Stimulated activated CD4-positive, alpha-beta T cell treated with anti-CD3 and anti-CD28 coated beads, Interleukin-2, amount 100 ng/mL, for 24 hours (primary cell): ENCODE measurements at regions not wholly inside any gene's neighbourhood (a gene's known extent, or its start where the extent isn't known, plus 50 kb on each side); places are given as distances from the start of the nearest gene placed in this dataset.

ENCODE experiments used
- DNase-seq, 2 donors: peaks; one replicate each; pipeline ENCODE4 v3.0.0-alpha.2; 2020

GRCh38 chr14:104404922-104405321 is 174.6 kb upstream of the C14orf180 start:
- peak in 1 of 2 donors; percentile 8 for DNase-seq

GRCh38 chr14:104405360-104406226 is 174.0 kb upstream of the C14orf180 start:
- no peak for DNase-seq

DNA sequence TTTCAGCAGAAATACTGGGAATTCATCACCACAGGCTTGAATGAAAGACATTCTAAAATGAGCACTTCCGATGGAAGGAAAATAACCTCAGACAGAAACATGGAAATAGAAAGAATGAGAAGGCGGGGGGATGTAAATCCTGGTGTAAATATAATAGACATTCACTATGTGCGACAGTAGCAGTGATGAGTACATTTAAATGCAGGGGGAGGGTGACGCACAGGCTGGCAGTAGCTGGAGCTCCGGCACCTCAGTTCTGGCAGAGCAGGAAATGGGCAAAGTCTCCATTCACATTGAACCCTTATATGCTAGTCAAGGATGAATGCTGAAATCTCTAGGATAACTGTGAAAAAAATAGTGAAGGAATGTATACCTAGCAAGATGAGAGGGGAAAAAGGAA is 172.7 kb upstream of the C14orf180 start:
- no peak for DNase-seq

DNA sequence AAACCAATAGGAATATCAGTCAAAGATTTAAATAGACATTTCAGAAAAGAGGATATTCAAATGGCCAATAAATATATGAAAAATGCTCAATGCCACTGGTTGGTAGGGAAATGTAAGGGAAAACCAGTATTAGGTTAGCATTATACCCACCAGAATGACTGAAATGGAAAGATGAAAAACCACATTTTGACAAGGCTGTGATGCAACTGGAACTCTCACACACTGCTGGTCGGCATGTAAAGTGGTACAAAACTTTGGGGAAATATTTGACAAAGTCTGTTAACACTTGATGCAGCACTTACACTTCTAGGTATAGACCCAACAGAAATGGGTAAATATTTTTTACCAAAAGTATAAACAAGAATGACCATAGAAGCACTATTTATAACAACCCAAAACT is 163.2 kb upstream of the C14orf180 start:
- no peak for DNase-seq

DNA sequence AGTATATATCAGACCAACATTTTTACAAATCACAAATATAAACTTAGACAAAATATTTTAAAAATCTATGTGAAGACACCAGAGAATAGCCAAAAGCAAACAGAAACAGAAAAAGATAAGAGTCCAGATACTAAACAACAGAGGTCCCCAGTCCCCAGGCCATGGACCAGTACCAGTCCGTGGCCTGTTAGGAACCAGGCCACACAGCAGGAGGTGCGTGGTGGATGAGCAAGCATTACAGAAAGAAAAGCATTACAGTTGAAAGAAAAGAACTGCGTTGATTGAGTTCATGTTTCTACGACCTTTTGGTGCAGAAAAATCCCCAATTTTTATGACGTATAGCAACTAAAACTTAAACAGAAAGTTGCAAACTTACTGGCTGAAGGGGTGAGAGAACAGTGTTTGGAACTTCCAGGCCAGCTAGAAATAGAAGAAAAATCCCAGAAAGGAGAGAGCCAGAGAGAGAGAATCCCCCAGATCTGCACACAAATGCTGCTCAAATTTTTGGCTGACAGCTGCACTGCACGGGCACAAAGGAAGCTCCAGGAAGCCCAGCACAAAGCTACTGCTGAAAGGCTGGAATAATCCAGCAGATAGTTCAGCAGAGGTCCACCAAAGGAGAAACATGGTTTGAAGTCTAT is 159.6 kb upstream of the C14orf180 start:
- peak in 1 of 2 donors; percentile 8 for DNase-seq

- peak in 1 of 2 donors; percentile 8 for DNase-seq
Measured at GRCh38 chr14:104420523-104420922, 159.0 kb upstream of the C14orf180 start.

GRCh38 chr14:104420990-104421389 is 158.6 kb upstream of the C14orf180 start:
- DNase-seq = peak in 1 of 2 donors; percentile 11

DNA sequence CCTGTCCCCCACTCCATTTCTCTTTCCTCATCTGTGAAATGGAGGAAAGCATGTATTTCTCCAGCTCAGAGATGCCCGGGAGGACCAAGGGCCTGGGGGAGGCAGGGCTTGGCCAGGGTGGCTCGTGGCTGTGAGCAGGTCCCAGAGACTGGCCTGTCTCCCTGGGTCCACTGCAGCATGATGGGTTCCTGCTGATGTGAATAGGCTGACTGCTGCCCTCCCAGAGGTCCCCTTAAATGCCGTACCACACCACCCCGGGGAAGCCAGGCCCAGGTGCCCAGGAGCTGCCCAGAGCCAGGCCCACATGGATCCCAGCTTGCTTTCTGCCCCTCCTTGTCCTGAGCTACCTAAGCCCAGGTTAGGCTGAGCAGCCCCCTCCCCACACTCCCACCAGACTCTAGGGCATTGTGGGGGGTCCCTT is 158.2 kb upstream of the C14orf180 start:
- peak in 1 of 2 donors; percentile 15 for DNase-seq

DNA sequence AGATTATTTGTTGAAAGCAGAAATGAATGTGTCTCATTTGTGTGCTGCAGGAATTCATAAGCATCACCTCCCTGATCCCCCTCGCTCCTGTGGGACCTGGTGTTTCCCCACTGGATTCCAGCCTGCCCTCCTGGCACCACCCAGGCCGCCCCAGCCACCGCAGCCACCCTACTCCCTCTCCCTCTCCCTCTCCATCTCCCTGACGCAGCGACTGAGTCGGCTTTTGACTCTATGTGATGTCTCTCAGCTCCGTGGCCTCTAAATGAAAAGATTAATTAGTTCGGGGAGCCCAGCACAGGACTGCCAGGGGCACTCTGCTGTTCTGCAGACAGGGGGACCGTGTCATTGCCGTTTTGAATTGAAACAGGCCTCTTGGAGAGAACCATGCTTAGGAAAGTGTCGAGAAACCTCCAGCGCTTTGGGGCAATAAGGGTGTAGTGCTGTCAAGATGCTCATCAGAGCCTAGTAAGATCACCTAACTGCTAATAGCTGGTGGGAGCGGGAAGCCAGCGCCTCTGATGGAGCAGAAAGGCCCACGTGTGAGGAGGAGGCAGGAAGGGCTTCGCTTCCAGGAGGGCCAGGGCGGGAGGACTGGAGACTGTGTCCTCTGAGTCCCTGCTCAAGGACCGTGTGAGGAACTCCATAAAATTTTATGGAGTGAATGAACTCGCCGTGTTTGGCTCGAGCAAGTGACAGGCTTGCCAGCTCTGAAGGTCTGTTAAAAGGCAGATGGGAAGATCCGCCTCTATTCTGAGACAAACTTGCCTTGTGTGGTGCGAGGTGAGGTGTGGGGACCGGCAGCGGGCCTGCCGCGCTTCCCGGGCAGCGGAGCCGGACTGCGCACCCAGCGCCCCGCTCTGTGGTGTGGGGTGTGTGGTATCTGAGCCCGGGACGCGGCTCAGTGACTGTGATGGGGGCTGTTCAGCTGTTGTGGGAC is 157.4 kb upstream of the C14orf180 start:
- DNase-seq = peak in 1 of 2 donors; percentile 14

DNA sequence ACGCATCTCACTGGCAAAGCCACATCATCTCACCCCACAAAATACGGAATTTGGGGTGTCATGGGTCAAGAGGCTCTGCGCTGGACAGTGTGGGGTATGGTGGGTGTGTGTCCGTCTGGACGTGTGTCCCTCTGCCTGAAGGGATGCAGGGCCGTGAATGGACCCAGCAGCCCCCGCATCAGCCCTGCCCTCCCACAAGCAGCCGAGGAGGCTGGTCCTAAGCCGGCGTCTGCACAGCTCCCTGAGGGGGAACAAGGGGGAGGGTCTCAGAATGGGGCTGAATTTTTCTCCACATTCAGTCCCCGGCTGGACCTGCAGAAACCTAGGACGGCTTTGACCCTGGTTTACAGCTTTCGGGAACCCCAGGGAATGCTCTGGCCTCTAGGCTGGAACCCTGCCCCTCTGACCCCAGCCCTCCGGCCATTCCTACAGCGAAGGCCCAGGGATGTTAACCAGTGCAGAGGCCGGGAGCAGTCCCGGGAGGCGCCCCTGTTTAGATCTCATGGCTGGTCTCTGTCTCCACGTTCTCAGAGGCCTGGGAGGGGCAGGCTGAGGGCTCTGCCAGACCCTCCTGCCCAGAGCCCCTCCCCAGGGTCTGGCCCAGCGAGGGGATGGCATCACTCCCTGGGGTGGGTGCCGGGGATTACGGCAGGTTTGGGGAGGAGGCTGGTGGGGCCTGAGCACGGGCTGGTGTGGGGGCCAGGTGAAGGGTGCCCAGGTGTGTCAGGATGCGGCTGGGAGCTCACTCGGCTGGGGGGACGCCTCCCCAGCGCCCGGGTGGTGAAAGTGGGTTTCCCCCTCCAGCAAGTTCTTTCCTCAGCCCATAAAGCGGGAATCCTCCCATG is 156.5 kb upstream of the C14orf180 start:
- peak in 1 of 2 donors; percentile 15 for DNase-seq

GRCh38 chr14:104423701-104424405 is 155.7 kb upstream of the C14orf180 start:
- peak in 1 of 2 donors; percentile 15 for DNase-seq

GRCh38 chr14:104424406-104425072 is 155.0 kb upstream of the C14orf180 start:
- DNase-seq = peak in 1 of 2 donors; percentile 15

GRCh38 chr14:104425171-104425681 is 154.3 kb upstream of the C14orf180 start:
- DNase-seq = peak in 1 of 2 donors; percentile 13

DNA sequence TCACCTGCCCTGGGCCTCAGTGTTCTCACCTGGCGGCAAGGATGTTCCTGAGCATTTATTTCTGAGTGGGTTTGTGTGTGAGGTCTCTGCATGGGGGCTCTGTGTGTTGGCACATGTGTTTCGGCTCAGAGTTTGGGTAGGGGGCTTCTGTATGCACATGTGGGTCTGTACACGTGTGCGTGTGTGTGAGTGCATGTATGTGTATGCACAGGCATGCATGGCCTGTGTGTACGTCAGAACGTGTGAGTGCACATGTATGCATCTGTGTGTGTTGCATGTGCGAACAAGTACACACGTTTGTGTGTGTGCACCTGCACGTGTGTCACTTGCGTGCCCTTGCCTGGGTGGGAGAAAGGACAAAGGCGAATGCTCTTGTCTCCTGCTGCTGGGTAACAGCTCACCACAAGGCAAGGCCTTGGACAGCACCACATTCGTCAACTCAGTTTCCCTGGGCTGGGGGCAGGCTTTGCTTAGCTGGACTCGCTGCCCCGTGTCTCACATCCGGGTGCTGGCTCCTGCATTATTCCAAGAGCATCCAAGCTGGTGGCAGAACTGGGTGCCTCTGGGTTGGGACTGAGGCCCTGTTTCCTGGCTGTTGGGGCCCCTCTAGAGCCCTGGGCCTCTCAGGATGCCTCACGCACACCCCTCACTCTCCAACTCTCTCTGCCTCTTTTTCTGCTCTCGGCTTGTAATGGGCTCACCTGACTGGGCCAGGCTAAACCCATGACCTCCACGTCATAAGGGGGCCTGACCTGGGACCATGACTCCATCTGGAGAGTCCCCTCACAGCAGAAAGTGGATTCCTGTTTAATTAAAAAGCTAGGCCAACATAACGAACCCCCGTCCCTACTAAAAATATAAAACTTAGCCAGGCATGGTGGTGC is 153.6 kb upstream of the C14orf180 start:
- DNase-seq = peak in 1 of 2 donors; percentile 8

DNA sequence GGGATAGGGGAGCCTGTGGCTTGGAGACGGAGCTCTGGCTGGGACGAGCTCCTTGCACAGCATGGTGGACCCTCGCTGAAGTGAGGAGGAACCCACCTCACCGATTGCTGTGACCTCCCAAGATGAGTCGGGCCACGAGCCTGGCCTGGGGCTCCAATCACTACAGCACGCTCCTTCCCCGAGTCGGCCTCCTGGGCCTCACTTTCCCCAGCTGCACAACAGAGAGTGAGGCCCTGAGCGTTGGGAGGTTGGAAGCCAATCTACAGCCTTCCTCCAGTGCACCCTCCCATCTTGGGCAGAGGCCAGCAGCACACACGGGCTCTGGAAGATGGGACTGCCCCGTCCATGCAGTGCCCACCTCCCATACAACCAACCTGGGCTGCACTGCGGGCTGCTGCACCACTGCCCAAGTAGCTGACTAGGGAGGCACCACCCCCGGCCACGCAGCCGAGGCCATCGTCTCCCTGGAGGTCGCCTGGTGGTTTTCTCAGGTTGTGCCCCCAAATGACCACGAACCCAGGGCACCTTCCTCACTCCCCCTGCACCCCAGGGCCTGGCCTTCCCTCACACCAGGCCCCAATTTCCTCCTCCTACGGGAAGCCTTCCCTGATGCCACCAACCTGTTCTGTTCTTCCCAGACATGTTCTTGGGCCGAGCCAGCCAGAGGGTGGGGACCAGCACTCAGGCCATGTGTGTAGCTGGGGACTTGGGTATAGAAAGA is 152.3 kb upstream of the C14orf180 start:
- DNase-seq = peak in 1 of 2 donors; percentile 13

GRCh38 chr14:104428333-104428851 is 151.2 kb upstream of the C14orf180 start:
- peak in 1 of 2 donors; percentile 15 for DNase-seq

DNA sequence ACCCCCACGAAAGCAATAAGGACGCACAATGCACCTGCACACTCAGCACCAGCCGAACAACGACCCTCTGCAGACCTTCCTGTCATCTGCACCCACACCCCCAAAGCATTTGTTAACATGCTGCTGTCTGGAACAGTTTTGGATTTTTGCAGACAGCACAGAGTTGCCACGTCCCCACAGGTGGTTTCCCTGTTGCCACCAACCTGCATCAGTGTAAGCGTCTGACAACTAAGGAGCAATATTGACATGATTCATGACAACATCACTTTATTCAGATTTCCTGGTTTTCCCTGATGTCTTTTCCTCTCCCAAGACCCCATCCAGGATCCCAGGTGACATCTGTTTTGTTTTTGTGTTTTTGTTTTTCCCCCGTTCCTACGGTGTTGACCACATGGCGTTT is 150.7 kb upstream of the C14orf180 start:
- no peak for DNase-seq

- DNase-seq = no peak
Measured at GRCh38 chr14:104429291-104429861, 150.2 kb upstream of the C14orf180 start.
